BJ (cell line): ENCODE measurements at regions not wholly inside any gene's neighbourhood (a gene's known extent, or its start where the extent isn't known, plus 50 kb on each side); places are given as distances from the start of the nearest gene placed in this dataset.

Source experiments
- CTCF ChIA-PET: fragments of 350-600 bp; formaldehyde crosslinking; extraction: SDS; loops from one replicate; lab custom pipeline; 2021; ENCODE audit warnings: antibody characterized with exemption, inconsistent platforms; lab: Yijun Ruan, JAX
- POLR2A ChIA-PET: fragments of 300-600 bp; sonication (Branson Sonifier 250); formaldehyde crosslinking; extraction: SDS; loops from one replicate; lab custom pipeline; 2021; ENCODE audit warnings: antibody characterized with exemption; lab: Charles Lee
- DNase-seq: peaks from one replicate; pipeline ENCODE4 v3.0.0-alpha.2; 2011; ENCODE audit warnings: low read depth
- H3K27me3 ChIP-seq: 2 replicates; pipeline ENCODE4 v1.6.0; 2011; ENCODE audit warnings: low read length; ENCODE audit not compliant: control insufficient read depth, insufficient read depth
- H3K36me3 ChIP-seq: 2 replicates; pipeline ENCODE4 v1.5.1; 2011; ENCODE audit warnings: low read length; ENCODE audit not compliant: control insufficient read depth, insufficient read depth
- H3K4me3 ChIP-seq: 2 replicates; pipeline ENCODE4 v1.5.1; 2011; ENCODE audit warnings: low read depth, mild to moderate bottlenecking, control low read depth, low read length
- CTCF ChIP-seq: IDR thresholded peaks from 2 replicates; pipeline ENCODE4 v1.5.1; 2011; ENCODE audit warnings: low read depth, mild to moderate bottlenecking, control low read depth, inconsistent platforms, low read length, moderate library complexity; ENCODE audit not compliant: insufficient read depth

DNA sequence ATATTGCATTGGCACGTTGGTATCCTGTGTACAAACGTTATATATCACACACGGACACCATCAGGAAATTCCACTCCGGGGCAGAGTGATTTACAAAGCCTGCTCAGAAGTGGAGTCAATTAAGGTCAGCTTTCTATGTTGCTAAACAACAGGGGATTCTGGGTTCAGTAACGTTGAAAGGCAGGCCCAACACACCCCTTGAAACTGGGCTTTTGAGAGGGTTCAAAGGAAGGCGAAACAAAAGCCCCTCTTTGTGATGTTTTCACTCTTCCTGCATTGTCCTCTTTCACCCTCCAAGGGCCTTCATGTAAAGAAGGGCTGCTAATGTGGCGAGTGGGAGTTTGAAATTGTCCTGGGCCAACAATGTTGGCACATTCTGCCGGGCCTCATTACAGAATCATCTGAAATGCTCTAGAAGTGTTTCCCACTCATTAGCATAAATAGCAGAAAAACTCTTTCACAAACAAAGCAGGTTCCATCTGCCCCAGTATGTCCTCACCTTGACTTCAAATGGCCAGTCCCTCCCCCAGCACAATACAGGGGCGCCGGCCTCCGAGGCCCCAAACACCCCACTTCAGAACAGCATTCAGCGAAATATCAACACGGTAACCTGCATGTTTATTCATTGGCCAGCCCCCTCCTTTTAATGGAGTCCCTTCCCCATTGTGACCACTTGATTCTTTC, 76.4 kb downstream of the HES1 start:
- CTCF ChIA-PET = no interaction called here
- POLR2A ChIA-PET = no interaction called here
- no peak for DNase-seq

DNA sequence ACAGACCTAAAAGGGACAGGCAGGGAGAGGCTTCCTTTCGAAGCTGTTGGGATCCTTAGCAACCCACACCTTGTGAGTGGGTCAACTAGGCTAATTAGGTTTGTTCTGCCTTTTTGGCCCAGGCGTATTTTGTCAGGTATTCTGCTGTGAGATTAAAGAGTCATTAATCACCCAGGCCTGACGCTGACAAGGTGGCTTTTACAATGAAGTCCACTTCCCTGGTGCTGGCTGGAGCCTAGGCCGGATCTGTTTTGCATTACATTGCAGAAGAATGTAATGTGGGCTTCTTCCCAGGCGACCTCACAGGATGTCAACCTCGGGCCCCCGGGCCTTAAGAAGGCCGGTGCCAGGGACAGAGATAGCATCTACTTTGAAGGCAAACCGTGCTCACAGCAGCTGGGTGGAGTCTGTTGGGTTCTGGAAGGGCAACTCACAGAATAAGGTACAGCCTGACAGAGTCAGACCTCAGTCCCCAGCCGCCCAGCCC, 76.9 kb downstream of the HES1 start:
- CTCF ChIA-PET = no interaction called here
- H3K27me3 ChIP-seq = peaks cover 2% of the 10 kb centered on the region; the same call in 1 of the 2 replicates
- no peak for DNase-seq

More for the DNA sequence above, 76.4 kb downstream of the HES1 start:
- TF ChIP-seq CTCF = no peak
- no peaks in the 10 kb centered on the region for H3K36me3 ChIP-seq
- no peak overlapping the region for H3K4me3 ChIP-seq
- peaks cover 2% of the 10 kb centered on the region; the same call in 1 of the 2 replicates for H3K27me3 ChIP-seq

DNA sequence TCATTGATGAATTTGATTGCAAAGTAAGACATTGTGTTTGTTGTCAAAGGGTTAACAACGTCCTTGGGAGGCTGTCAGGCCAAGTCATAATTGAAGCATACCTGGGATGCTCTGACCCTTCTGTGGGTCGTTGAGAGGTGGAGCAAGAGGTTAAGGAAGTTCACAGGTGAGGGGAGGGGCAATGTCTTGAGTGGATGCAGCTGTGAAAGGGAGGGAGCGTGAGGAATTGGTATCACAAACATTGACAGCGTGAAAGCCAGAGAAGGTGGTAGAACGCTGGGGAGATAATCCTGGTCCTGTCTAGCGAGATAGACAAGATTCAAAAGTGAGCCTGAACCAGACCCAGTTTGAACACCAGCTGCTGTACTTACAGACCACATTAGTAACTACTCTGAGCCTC, 79.4 kb downstream of the HES1 start:
- H3K27me3 ChIP-seq = peaks cover 2% of the 10 kb centered on the region; the same call in 1 of the 2 replicates
- H3K4me3 ChIP-seq = no peak overlapping the region
- ChIA-PET CTCF (no interaction called here), POLR2A (no interaction called here)
- no peak for DNase-seq
- no peaks in the 10 kb centered on the region for H3K36me3 ChIP-seq
- no peak for TF ChIP-seq CTCF

More for the DNA sequence above, 76.9 kb downstream of the HES1 start:
- POLR2A ChIA-PET = no interaction called here
- no peak overlapping the region for H3K4me3 ChIP-seq
- H3K36me3 ChIP-seq = no peaks in the 10 kb centered on the region
- no peak for TF ChIP-seq CTCF

DNA sequence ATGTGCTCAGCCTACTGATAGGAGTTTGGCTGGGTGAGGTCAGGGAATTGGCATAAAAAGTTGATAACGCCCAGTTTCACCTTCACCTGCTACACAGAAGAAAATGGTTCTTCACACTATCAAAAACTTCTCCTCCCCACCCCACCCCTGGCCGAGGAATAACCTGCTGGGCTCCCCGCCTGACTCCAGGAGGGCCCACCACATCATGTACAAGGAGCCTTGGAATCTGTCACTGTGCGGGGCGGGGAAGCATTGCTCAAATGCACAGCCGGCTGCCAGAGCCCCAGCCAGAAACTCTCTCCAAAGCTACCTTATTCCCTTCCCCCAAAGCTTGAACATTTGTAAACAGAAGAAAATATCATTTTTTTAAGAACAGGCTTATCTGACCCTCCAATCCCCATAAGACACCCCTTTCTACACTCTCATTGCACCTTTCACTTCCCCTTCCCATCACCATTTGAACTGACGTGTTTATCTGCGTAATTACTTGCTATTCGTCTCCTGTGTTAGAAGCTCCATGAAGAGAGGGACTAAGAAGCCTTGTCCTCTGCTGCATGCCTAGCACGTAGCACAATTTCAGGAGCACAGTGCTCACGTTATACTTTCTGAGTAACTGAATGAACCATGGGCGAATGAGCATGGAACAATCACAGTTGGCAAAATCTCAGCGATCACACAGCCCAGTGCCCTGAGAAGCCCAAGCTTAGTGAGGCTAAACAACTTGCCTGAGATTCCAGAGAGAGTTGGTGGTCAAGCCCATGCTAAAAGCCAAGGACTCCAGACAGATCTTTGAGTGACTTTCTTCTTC, 82.9 kb downstream of the HES1 start:
- Histone ChIP-seq H3K36me3 (no peaks in the 10 kb centered on the region), H3K27me3 (peaks cover 2% of the 10 kb centered on the region; the same call in 1 of the 2 replicates), H3K4me3 (no peak overlapping the region)
- no peak for TF ChIP-seq CTCF
- ChIA-PET CTCF (no interaction called here), POLR2A (no interaction called here)
- no peak for DNase-seq

DNA sequence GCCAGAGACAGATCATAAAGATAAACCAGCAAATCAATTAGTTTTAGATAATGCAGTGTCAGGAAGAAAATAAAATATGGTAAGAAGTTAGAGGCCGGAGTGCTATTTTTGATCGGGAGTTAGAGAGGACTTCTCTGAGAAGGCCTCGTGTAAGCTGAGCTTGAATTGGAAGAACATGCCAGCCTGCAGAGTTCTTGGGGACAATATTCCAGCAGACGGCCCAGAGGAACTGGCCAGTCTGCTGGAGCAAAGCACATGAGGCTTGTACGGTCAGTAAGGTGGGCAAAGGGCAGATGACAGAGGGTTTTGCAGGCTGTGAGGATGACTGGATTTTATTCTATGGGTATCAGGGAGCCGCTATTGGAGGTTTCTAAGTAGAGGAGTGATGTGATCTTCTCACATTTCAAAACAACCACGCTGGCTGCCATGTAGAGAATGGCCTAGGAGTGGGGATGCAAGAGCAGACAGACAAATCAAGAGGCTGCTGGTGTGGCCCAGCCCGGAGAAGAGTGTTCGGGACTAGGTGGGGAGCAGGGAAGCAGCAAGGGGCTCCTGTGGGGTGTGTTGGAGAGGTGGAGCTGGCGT, 84.0 kb downstream of the HES1 start:
- no peak for DNase-seq
- CTCF ChIA-PET = no interaction called here
- no peak for TF ChIP-seq CTCF
- POLR2A ChIA-PET = no interaction called here
- Histone ChIP-seq H3K27me3 (peaks cover 2% of the 10 kb centered on the region; the same call in 1 of the 2 replicates), H3K4me3 (no peak overlapping the region), H3K36me3 (no peaks in the 10 kb centered on the region)
